ENCODE measurements at regions not wholly inside any gene's neighbourhood (a gene's known extent, or its start where the extent isn't known, plus 50 kb on each side); places are given as distances from the start of the nearest gene placed in this dataset.
"Not testable (repeated sequence)": the region's sequence is repeated elsewhere in the genome, so short reads cannot be mapped to it uniquely, and the experiment has no call there.

DNA sequence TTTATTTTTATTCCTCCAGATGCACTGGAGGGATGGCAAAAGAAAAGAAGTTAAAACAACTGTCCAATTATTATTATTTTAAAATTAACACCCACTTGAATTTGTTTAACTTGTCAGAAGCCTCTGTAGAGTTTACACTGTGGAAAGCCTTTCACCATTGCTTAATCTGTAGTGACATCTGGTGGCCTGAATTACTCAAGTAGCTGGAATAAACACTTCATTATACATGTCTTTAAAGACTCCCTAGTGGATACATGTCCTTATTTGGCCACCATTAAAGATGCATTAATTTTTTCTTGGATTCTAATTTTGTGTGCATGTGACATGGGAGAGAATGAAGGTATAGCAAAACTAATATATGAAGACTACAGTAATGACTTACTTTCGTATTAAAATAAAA is 1496.5 kb downstream of the FAM181B start:
- Histone ChIP-seq H3K4ac (ENCODE audit: low read length) (no peak overlapping the region), H3K27me3 (ENCODE audit: control insufficient read depth in 3 of 3, insufficient read depth in 3 of 3, low read depth in 1 of 3, low read length in 3 of 3) (no peaks in the 10 kb centered on the region), H3K18ac (ENCODE audit: low read length) (no peak overlapping the region), H3K9ac (ENCODE audit: low read depth, low read length, poor library complexity) (no peak overlapping the region), H3K79me1 (ENCODE audit: low read depth, low read length) (no peaks in the 10 kb centered on the region), H4K8ac (ENCODE audit: low read depth, low read length) (no peak overlapping the region), H3K4me3 (ENCODE audit: low read length in 2 of 2) (no peak overlapping the region), H2AFZ (ENCODE audit: low read length) (no peak overlapping the region), H2AK5ac (ENCODE audit: low read depth, low read length) (no peak overlapping the region), H2BK120ac (ENCODE audit: low read depth, low read length) (no peak overlapping the region), H2BK15ac (ENCODE audit: low read length) (no peak overlapping the region), H3K14ac (ENCODE audit: low read length) (no peak overlapping the region), H3K9me3 (replicated peaks in 1 of 2; ENCODE audit: control insufficient read depth in 2 of 2, insufficient read depth in 1 of 2, low read depth in 1 of 2, low read length in 2 of 2) (no peaks in the 10 kb centered on the region), H3K23ac (ENCODE audit: low read depth, low read length, poor library complexity) (no peak overlapping the region), H4K91ac (ENCODE audit: low read depth, low read length, poor library complexity) (no peak overlapping the region), H2BK12ac (ENCODE audit: low read length) (no peak overlapping the region), H3K27ac (replicated peaks; ENCODE audit: low read length) (no peak overlapping the region), H2BK5ac (ENCODE audit: low read length) (no peak overlapping the region), H3K36me3 (replicated peaks in 1 of 2; ENCODE audit: control insufficient read depth in 2 of 2, insufficient read depth in 2 of 2, low read length in 2 of 2) (no peaks in the 10 kb centered on the region), H3K4me1 (ENCODE audit: control insufficient read depth in 2 of 2, insufficient read depth in 1 of 2, low read depth in 1 of 2, low read length in 2 of 2) (peaks cover 0 to 6% of the 10 kb centered on the region in 2 donors), H3K4me2 (ENCODE audit: insufficient read depth, low read length, poor library complexity, severe bottlenecking) (no peak overlapping the region)
- DNase-seq (ENCODE audit: low spot score): peak; percentile 50
- no CpG with 5 or more reads among the region's 1 CpG for WGBS, 2 donors (ENCODE audit: extremely low coverage in 2 of 2, insufficient read length in 2 of 2, insufficient replicate concordance in 1 of 2)

DNA sequence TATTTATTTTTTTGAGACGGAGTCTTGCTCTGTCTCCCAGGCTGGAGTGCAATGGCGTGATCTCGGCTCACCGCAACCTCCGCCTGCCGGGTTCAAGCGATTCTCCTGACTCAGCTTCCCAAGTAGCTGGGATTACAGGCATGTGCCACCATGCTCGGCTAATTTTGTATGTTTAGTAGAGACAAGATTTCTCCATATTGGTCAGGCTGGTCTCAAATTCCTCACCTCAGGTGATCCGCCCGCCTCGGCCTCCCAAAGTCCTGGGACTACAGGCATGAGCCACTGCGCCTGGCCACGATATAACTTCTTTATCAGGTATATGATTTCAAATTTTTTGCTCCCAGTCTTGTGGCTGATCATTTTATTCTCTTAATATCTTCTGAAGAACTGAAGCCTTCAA is 1506.3 kb downstream of the FAM181B start:
- H3K36me3 ChIP-seq (replicated peaks in 1 of 2; ENCODE audit: control insufficient read depth in 2 of 2, insufficient read depth in 2 of 2, low read length in 2 of 2); H2BK120ac ChIP-seq (ENCODE audit: low read depth, low read length); H3K18ac ChIP-seq (ENCODE audit: low read length); H4K8ac ChIP-seq (ENCODE audit: low read depth, low read length); H3K14ac ChIP-seq (ENCODE audit: low read length); H3K4me2 ChIP-seq (ENCODE audit: insufficient read depth, low read length, poor library complexity, severe bottlenecking); DNase-seq (ENCODE audit: low spot score); H3K27me3 ChIP-seq (ENCODE audit: control insufficient read depth in 3 of 3, insufficient read depth in 3 of 3, low read depth in 1 of 3, low read length in 3 of 3); H2AK5ac ChIP-seq (ENCODE audit: low read depth, low read length); H3K4me1 ChIP-seq (ENCODE audit: control insufficient read depth in 2 of 2, insufficient read depth in 1 of 2, low read depth in 1 of 2, low read length in 2 of 2); H2BK12ac ChIP-seq (ENCODE audit: low read length); H3K9ac ChIP-seq (ENCODE audit: low read depth, low read length, poor library complexity); H3K4me3 ChIP-seq (ENCODE audit: low read length in 2 of 2); H2BK5ac ChIP-seq (ENCODE audit: low read length); H3K4ac ChIP-seq (ENCODE audit: low read length); H2AFZ ChIP-seq (ENCODE audit: low read length); H2BK15ac ChIP-seq (ENCODE audit: low read length); H3K9me3 ChIP-seq (replicated peaks in 1 of 2; ENCODE audit: control insufficient read depth in 2 of 2, insufficient read depth in 1 of 2, low read depth in 1 of 2, low read length in 2 of 2); H4K91ac ChIP-seq (ENCODE audit: low read depth, low read length, poor library complexity); H3K27ac ChIP-seq (replicated peaks; ENCODE audit: low read length); H3K23ac ChIP-seq (ENCODE audit: low read depth, low read length, poor library complexity); H3K79me1 ChIP-seq (ENCODE audit: low read depth, low read length): not testable (repeated sequence)
- WGBS, 2 donors (ENCODE audit: extremely low coverage in 2 of 2, insufficient read length in 2 of 2, insufficient replicate concordance in 1 of 2): no CpG with 5 or more reads among the region's 13 CpGs

DNA sequence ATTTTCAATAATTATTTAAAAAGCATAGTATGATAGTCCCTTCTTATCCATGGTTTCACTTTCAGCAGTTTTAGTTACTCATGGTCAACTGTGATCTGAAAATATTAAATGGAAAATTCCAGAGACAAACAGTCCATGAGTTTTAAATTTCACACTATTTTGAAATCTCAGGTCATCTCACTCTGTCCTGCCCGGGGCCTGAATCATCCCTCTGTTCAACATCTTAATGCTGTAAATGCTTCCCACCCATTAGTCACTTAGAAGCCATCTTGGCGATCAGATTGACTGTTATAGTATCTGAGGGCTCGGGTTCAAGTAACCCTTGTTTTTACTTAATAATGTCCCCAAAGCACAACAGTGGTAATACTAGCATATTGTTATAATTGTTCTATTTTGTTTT is 1509.3 kb downstream of the FAM181B start:
- no peak overlapping the region for H2BK120ac ChIP-seq (ENCODE audit: low read depth, low read length)
- WGBS, 2 donors (ENCODE audit: extremely low coverage in 2 of 2, insufficient read length in 2 of 2, insufficient replicate concordance in 1 of 2): no CpG with 5 or more reads among the region's 3 CpGs
- H3K79me1 ChIP-seq (ENCODE audit: low read depth, low read length): no peaks in the 10 kb centered on the region

DNA sequence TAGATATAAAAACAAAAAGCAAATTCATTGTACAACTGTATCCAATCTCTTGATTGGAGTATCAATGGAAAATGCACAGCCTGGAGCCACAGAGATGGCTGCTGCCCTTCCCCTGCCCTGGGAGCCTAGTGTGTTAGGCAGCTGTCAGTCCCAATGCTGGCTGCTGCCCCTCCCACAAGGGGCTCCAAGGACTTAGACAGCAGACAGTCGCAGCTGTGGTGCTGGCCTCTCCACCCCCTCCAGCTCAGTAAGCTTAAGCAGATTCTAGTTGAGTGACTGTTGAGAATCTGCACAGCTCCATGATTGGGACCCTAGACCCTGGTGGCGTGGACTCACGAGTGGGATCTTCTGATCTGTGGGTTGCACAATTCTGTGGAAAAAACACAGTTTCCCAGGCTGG is 1511.2 kb downstream of the FAM181B start:
- Histone ChIP-seq H2AFZ (ENCODE audit: low read length) (no peak overlapping the region), H3K4me1 (ENCODE audit: control insufficient read depth in 2 of 2, insufficient read depth in 1 of 2, low read depth in 1 of 2, low read length in 2 of 2) (peaks cover 0 to 2% of the 10 kb centered on the region in 2 donors), H2BK5ac (ENCODE audit: low read length) (no peak overlapping the region), H3K23ac (ENCODE audit: low read depth, low read length, poor library complexity) (no peak overlapping the region), H2BK120ac (ENCODE audit: low read depth, low read length) (no peak overlapping the region), H3K9ac (ENCODE audit: low read depth, low read length, poor library complexity) (no peak overlapping the region), H3K9me3 (replicated peaks in 1 of 2; ENCODE audit: control insufficient read depth in 2 of 2, insufficient read depth in 1 of 2, low read depth in 1 of 2, low read length in 2 of 2) (no peaks in the 10 kb centered on the region), H3K14ac (ENCODE audit: low read length) (no peak overlapping the region), H3K18ac (ENCODE audit: low read length) (no peak overlapping the region), H3K36me3 (replicated peaks in 1 of 2; ENCODE audit: control insufficient read depth in 2 of 2, insufficient read depth in 2 of 2, low read length in 2 of 2) (no peaks in the 10 kb centered on the region), H3K27ac (replicated peaks; ENCODE audit: low read length) (no peak overlapping the region), H3K4me2 (ENCODE audit: insufficient read depth, low read length, poor library complexity, severe bottlenecking) (no peak overlapping the region), H3K4me3 (ENCODE audit: low read length in 2 of 2) (no peak overlapping the region), H4K91ac (ENCODE audit: low read depth, low read length, poor library complexity) (no peak overlapping the region), H4K8ac (ENCODE audit: low read depth, low read length) (no peak overlapping the region), H3K79me1 (ENCODE audit: low read depth, low read length) (no peaks in the 10 kb centered on the region), H3K4ac (ENCODE audit: low read length) (no peak overlapping the region), H2AK5ac (ENCODE audit: low read depth, low read length) (no peak overlapping the region), H2BK15ac (ENCODE audit: low read length) (no peak overlapping the region), H3K27me3 (ENCODE audit: control insufficient read depth in 3 of 3, insufficient read depth in 3 of 3, low read depth in 1 of 3, low read length in 3 of 3) (no peaks in the 10 kb centered on the region), H2BK12ac (ENCODE audit: low read length) (peak overlapping the region; percentile 50)
- DNase-seq (ENCODE audit: low spot score): no peak
- no CpG with 5 or more reads among the region's 3 CpGs for WGBS, 2 donors (ENCODE audit: extremely low coverage in 2 of 2, insufficient read length in 2 of 2, insufficient replicate concordance in 1 of 2)

More for the DNA sequence above, 1509.3 kb downstream of the FAM181B start:
- Histone ChIP-seq H3K27ac (replicated peaks; ENCODE audit: low read length) (no peak overlapping the region), H3K4me3 (ENCODE audit: low read length in 2 of 2) (no peak overlapping the region), H3K4ac (ENCODE audit: low read length) (no peak overlapping the region), H3K9ac (ENCODE audit: low read depth, low read length, poor library complexity) (no peak overlapping the region), H3K18ac (ENCODE audit: low read length) (no peak overlapping the region), H2AK5ac (ENCODE audit: low read depth, low read length) (no peak overlapping the region), H3K23ac (ENCODE audit: low read depth, low read length, poor library complexity) (no peak overlapping the region), H3K9me3 (replicated peaks in 1 of 2; ENCODE audit: control insufficient read depth in 2 of 2, insufficient read depth in 1 of 2, low read depth in 1 of 2, low read length in 2 of 2) (no peaks in the 10 kb centered on the region), H4K8ac (ENCODE audit: low read depth, low read length) (no peak overlapping the region), H3K36me3 (replicated peaks in 1 of 2; ENCODE audit: control insufficient read depth in 2 of 2, insufficient read depth in 2 of 2, low read length in 2 of 2) (no peaks in the 10 kb centered on the region), H4K91ac (ENCODE audit: low read depth, low read length, poor library complexity) (no peak overlapping the region), H2BK5ac (ENCODE audit: low read length) (no peak overlapping the region), H2BK12ac (ENCODE audit: low read length) (no peak overlapping the region), H2BK15ac (ENCODE audit: low read length) (no peak overlapping the region), H3K27me3 (ENCODE audit: control insufficient read depth in 3 of 3, insufficient read depth in 3 of 3, low read depth in 1 of 3, low read length in 3 of 3) (no peaks in the 10 kb centered on the region), H2AFZ (ENCODE audit: low read length) (no peak overlapping the region), H3K4me1 (ENCODE audit: control insufficient read depth in 2 of 2, insufficient read depth in 1 of 2, low read depth in 1 of 2, low read length in 2 of 2) (peaks cover 0 to 2% of the 10 kb centered on the region in 2 donors), H3K4me2 (ENCODE audit: insufficient read depth, low read length, poor library complexity, severe bottlenecking) (no peak overlapping the region), H3K14ac (ENCODE audit: low read length) (no peak overlapping the region)
- no peak for DNase-seq (ENCODE audit: low spot score)
